Activated CD4-positive, alpha-beta T cell treated with anti-CD3 and anti-CD28 coated beads for 4 hours (primary cell): ENCODE measurements at regions not wholly inside any gene's neighbourhood (a gene's known extent, or its start where the extent isn't known, plus 50 kb on each side); places are given as distances from the start of the nearest gene placed in this dataset.
"Not testable (repeated sequence)": the region's sequence is repeated elsewhere in the genome, so short reads cannot be mapped to it uniquely, and the experiment has no call there.

ENCODE experiments used
- DNase-seq, 2 donors: peaks; one replicate each; pipeline ENCODE4 v3.0.0-alpha.2; 2020

GRCh38 chr20:51184289-51184688 is 161.4 kb upstream of the KCNG1 start:
- no peak for DNase-seq

- DNase-seq, result no peak
These were observed 160.5 kb upstream of the KCNG1 start for GRCh38 chr20:51183451-51183850.

GRCh38 chr20:51182571-51182970 is 159.7 kb upstream of the KCNG1 start:
- DNase-seq, result no peak

- DNase-seq, result no peak
These were observed 155.2 kb upstream of the KCNG1 start for GRCh38 chr20:51178153-51178552.

- DNase-seq, result no peak
These were observed 154.0 kb upstream of the KCNG1 start for GRCh38 chr20:51176876-51177275.

- no peak for DNase-seq
These were observed 153.5 kb upstream of the KCNG1 start for GRCh38 chr20:51176446-51176845.

- no peak for DNase-seq
These were observed 152.8 kb upstream of the KCNG1 start for GRCh38 chr20:51175724-51176123.

- DNase-seq, result no peak
These were observed 152.2 kb upstream of the KCNG1 start for GRCh38 chr20:51175156-51175555.

- DNase-seq, result no peak
These were observed 151.6 kb upstream of the KCNG1 start for GRCh38 chr20:51174536-51174935.

GRCh38 chr20:51172558-51173428 is 149.9 kb upstream of the KCNG1 start:
- DNase-seq, result no peak

- no peak for DNase-seq
These were observed 148.2 kb upstream of the KCNG1 start for GRCh38 chr20:51171141-51171540.

GRCh38 chr20:51169813-51170212 is 146.9 kb upstream of the KCNG1 start:
- DNase-seq, result no peak

- not testable (repeated sequence) for DNase-seq
These were observed 145.0 kb upstream of the KCNG1 start for GRCh38 chr20:51167911-51168310.

GRCh38 chr20:51166489-51166888 is 143.6 kb upstream of the KCNG1 start:
- no peak for DNase-seq

- no peak for DNase-seq
These were observed 142.2 kb upstream of the KCNG1 start for GRCh38 chr20:51165131-51165530.

- no peak for DNase-seq
These were observed 141.8 kb upstream of the KCNG1 start for GRCh38 chr20:51164731-51165130.

GRCh38 chr20:51163996-51164600 is 141.2 kb upstream of the KCNG1 start:
- no peak for DNase-seq

- no peak for DNase-seq
These were observed 139.1 kb upstream of the KCNG1 start for GRCh38 chr20:51162015-51162414.

- DNase-seq, result no peak
These were observed 137.9 kb upstream of the KCNG1 start for GRCh38 chr20:51160821-51161220.

GRCh38 chr20:51159981-51160380 is 137.1 kb upstream of the KCNG1 start:
- no peak for DNase-seq

- no peak for DNase-seq
These were observed 136.4 kb upstream of the KCNG1 start for GRCh38 chr20:51159303-51159702.

GRCh38 chr20:51158226-51158625 is 135.3 kb upstream of the KCNG1 start:
- DNase-seq, result no peak

- DNase-seq, result no peak
These were observed 133.4 kb upstream of the KCNG1 start for GRCh38 chr20:51156041-51156982.
